ENCODE measurements at regions not wholly inside any gene's neighbourhood (a gene's known extent, or its start where the extent isn't known, plus 50 kb on each side); places are given as distances from the start of the nearest gene placed in this dataset.

DNA sequence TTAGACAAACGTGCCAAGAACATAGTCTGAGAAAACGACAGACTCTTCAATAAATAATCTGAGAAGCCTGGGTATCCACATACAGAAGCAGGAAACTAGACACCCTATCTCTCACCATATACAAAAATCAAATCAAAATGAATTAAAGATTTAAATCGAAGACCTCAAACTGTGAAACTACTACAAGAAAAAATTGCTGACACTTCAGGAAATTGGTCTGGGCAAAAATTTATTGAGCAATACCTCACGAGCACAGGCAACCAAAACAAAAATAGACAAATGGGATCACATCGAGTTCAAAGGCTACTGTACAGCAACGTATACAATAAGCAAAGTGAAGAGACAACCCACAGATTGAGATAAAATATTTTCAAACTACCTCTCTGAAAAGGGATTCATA lies 292.8 kb upstream of the RGS18 start:
- ChIA-PET POLR2A (no interaction called here), CTCF (no interaction called here)
- DNase-seq (ENCODE audit: extremely low spot score), result no peak
- no peak for TF ChIP-seq ARNT (IDR thresholded peaks at IDR 0.05)
- TF ChIP-seq, protein P1, sequence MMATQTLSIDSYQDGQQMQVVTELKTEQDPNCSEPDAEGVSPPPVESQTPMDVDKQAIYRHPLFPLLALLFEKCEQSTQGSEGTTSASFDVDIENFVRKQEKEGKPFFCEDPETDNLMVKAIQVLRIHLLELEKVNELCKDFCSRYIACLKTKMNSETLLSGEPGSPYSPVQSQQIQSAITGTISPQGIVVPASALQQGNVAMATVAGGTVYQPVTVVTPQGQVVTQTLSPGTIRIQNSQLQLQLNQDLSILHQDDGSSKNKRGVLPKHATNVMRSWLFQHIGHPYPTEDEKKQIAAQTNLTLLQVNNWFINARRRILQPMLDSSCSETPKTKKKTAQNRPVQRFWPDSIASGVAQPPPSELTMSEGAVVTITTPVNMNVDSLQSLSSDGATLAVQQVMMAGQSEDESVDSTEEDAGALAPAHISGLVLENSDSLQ (IDR thresholded peaks at IDR 0.05), result no peak
- no peak for TF ChIP-seq NFRKB (IDR thresholded peaks at IDR 0.05)
- no peak for TF ChIP-seq FOXK2 (IDR thresholded peaks at IDR 0.05)
- TF ChIP-seq ELF4 (IDR thresholded peaks at IDR 0.05), result no peak
- TF ChIP-seq LEF1 (IDR thresholded peaks at IDR 0.05; ENCODE audit: borderline replicate concordance), result no peak
- no peak for TF ChIP-seq SP1 (IDR thresholded peaks at IDR 0.05)
- no peak for TF ChIP-seq L3MBTL2 (conservative IDR thresholded peaks at IDR 0.05)
- no peak for TF ChIP-seq BHLHE40 (IDR thresholded peaks at IDR 0.05; ENCODE audit: borderline replicate concordance)
- TF ChIP-seq FOXA1 (IDR thresholded peaks at IDR 0.05), result no peak
- no peak for TF ChIP-seq ZNF384 (IDR thresholded peaks at IDR 0.05)
- no peak for TF ChIP-seq FOXM1 (IDR thresholded peaks at IDR 0.05; ENCODE audit: borderline replicate concordance)

- POLR2A ChIA-PET, result no interaction called here
- DNase-seq (ENCODE audit: extremely low spot score), result no peak
- no peak for TF ChIP-seq LEF1 (IDR thresholded peaks at IDR 0.05; ENCODE audit: borderline replicate concordance)
- CTCF ChIA-PET, result no interaction called here
Observed at GRCh38 chr1:191866155-191866554, 292.1 kb upstream of the RGS18 start.

DNA sequence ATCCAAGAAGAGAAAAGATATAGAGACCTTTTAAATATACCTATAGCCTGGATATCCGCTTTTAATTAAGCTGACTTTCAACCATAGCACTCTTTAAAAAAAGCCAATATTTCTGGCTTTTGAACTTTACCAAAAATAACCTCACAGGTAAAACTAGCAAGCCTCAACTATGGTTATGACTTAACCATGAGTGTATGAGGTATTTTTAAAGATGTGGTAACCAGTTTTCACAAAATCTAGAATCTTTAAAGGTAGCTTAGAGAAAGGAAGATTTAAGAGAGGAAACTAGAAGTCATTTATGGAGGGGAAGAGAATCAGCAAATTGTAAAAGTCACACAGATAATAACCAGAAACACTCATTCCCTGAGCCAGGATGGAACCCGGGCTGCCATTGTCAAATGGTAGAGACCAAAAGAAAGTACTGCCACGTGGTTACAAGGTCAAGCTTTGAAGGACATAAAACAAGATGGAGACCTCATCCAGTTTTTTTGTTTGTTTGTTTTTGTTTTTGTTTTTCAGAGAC lies 288.4 kb upstream of the RGS18 start:
- ChIA-PET POLR2A (no interaction called here), CTCF (no interaction called here)
- TF ChIP-seq FOXM1 (IDR thresholded peaks at IDR 0.05; ENCODE audit: borderline replicate concordance), result no peak
- TF ChIP-seq SP1 (IDR thresholded peaks at IDR 0.05), result no peak
- no peak for TF ChIP-seq SUZ12 (IDR thresholded peaks at IDR 0.05)
- no peak for TF ChIP-seq CTBP1 (IDR thresholded peaks at IDR 0.05; ENCODE audit: borderline replicate concordance)
- TF ChIP-seq L3MBTL2 (conservative IDR thresholded peaks at IDR 0.05), result no peak
- TF ChIP-seq FOXK2 (IDR thresholded peaks at IDR 0.05), result no peak
- TF ChIP-seq, protein P1 (IDR thresholded peaks at IDR 0.05), result no peak
- TF ChIP-seq ZNF384 (IDR thresholded peaks at IDR 0.05), result no peak
- TF ChIP-seq ELF4 (IDR thresholded peaks at IDR 0.05), result no peak
- no peak for TF ChIP-seq NFRKB (IDR thresholded peaks at IDR 0.05)
- TF ChIP-seq BHLHE40 (IDR thresholded peaks at IDR 0.05; ENCODE audit: borderline replicate concordance), result no peak
- TF ChIP-seq FOXA1 (IDR thresholded peaks at IDR 0.05), result no peak
- no peak for TF ChIP-seq LEF1 (IDR thresholded peaks at IDR 0.05; ENCODE audit: borderline replicate concordance)
- TF ChIP-seq TARDBP (IDR thresholded peaks at IDR 0.05), result no peak
- no peak for TF ChIP-seq ARNT (IDR thresholded peaks at IDR 0.05)
- no peak for DNase-seq (ENCODE audit: extremely low spot score)

DNA sequence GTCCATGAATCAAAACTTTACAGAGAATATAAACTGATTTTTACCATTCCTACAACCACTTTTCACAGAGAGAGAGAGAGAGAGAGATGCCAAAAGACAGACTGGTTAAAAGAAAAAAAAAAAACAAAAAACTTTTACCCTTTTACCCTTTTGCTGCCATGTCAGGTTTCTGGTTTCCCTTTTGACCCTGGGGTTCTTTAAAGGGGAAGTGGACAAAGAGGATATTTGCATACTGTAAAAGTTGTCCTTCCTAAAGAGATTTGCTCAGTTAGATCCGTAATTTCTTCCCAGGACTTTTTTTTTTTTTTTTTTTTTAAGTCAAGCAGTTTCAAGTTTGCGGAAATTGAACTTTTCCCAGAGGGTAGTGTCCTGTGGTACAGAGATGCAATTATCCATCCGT lies 287.8 kb upstream of the RGS18 start:
- ChIA-PET CTCF (no interaction called here), POLR2A (no interaction called here)
- no peak for DNase-seq (ENCODE audit: extremely low spot score)
- no peak for TF ChIP-seq SP1 (IDR thresholded peaks at IDR 0.05)

GRCh38 chr1:191875994-191876393 lies 282.3 kb upstream of the RGS18 start:
- no peak for DNase-seq (ENCODE audit: extremely low spot score)
- ChIA-PET CTCF (no interaction called here), POLR2A (no interaction called here)
- no peak for TF ChIP-seq L3MBTL2 (conservative IDR thresholded peaks at IDR 0.05)
- TF ChIP-seq ARNT (IDR thresholded peaks at IDR 0.05), result no peak
- TF ChIP-seq FOXA1 (IDR thresholded peaks at IDR 0.05), result no peak
- TF ChIP-seq NFRKB (IDR thresholded peaks at IDR 0.05), result no peak
- no peak for TF ChIP-seq SP1 (IDR thresholded peaks at IDR 0.05)
- TF ChIP-seq ELF4 (IDR thresholded peaks at IDR 0.05), result no peak
- no peak for TF ChIP-seq SUZ12 (IDR thresholded peaks at IDR 0.05)

DNA sequence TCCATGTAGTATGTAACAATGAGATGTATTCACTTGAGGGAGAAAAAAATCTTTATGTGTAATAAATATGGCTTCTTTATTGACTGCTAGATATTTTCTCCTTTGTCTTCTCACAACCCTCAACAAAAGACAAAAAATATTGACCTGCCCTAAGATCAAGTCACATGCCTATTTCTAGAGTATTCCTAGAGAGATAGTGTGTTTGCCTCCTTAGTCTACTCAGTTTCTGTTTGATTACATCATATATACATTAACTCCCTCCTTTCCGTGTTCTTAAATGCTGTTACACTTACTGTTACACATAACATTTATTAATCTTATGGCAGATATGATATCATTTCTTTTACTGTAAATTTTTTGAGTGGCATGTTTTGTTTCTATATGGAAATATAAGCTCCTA lies 281.6 kb upstream of the RGS18 start:
- ChIA-PET CTCF (no interaction called here), POLR2A (no interaction called here)
- DNase-seq (ENCODE audit: extremely low spot score), result no peak
- TF ChIP-seq SUZ12 (IDR thresholded peaks at IDR 0.05), result no peak
- TF ChIP-seq TARDBP (IDR thresholded peaks at IDR 0.05), result no peak
- TF ChIP-seq CTBP1 (IDR thresholded peaks at IDR 0.05; ENCODE audit: borderline replicate concordance), result no peak
- no peak for TF ChIP-seq ZNF384 (IDR thresholded peaks at IDR 0.05)
- TF ChIP-seq ARNT (IDR thresholded peaks at IDR 0.05), result no peak
- TF ChIP-seq SP1 (IDR thresholded peaks at IDR 0.05), result no peak
- TF ChIP-seq LEF1 (IDR thresholded peaks at IDR 0.05; ENCODE audit: borderline replicate concordance), result no peak
- TF ChIP-seq FOXM1 (IDR thresholded peaks at IDR 0.05; ENCODE audit: borderline replicate concordance), result no peak

GRCh38 chr1:191882870-191883269 lies 275.4 kb upstream of the RGS18 start:
- TF ChIP-seq ELF4 (IDR thresholded peaks at IDR 0.05), result no peak
- TF ChIP-seq, protein P1 (IDR thresholded peaks at IDR 0.05), result no peak
- no peak for TF ChIP-seq L3MBTL2 (conservative IDR thresholded peaks at IDR 0.05)
- no peak for TF ChIP-seq FOXA1 (IDR thresholded peaks at IDR 0.05)
- TF ChIP-seq TARDBP (IDR thresholded peaks at IDR 0.05), result no peak
- TF ChIP-seq LEF1 (IDR thresholded peaks at IDR 0.05; ENCODE audit: borderline replicate concordance), result no peak
- TF ChIP-seq ARNT (IDR thresholded peaks at IDR 0.05), result no peak
- no peak for TF ChIP-seq FOXM1 (IDR thresholded peaks at IDR 0.05; ENCODE audit: borderline replicate concordance)
- no peak for TF ChIP-seq SP1 (IDR thresholded peaks at IDR 0.05)
- no peak for TF ChIP-seq CTBP1 (IDR thresholded peaks at IDR 0.05; ENCODE audit: borderline replicate concordance)
- no peak for TF ChIP-seq ZNF384 (IDR thresholded peaks at IDR 0.05)
- no peak for TF ChIP-seq BHLHE40 (IDR thresholded peaks at IDR 0.05; ENCODE audit: borderline replicate concordance)
- TF ChIP-seq FOXK2 (IDR thresholded peaks at IDR 0.05), result no peak
- CTCF ChIA-PET, result no interaction called here
- DNase-seq (ENCODE audit: extremely low spot score), result no peak
- POLR2A ChIA-PET, result no interaction called here
